H9 (cell line): ENCODE measurements at regions not wholly inside any gene's neighbourhood (a gene's known extent, or its start where the extent isn't known, plus 50 kb on each side); places are given as distances from the start of the nearest gene placed in this dataset.
"Not testable (repeated sequence)": the region's sequence is repeated elsewhere in the genome, so short reads cannot be mapped to it uniquely, and the experiment has no call there.

Source experiments
- DNase-seq: peaks from one replicate; pipeline ENCODE4 v3.0.0-alpha.2; 2017
- H2AFZ ChIP-seq: one replicate; pipeline ENCODE4 v1.6.1; 2013; ENCODE audit warnings: mild to moderate bottlenecking, low read length, control low read depth, moderate library complexity
- H2AK5ac ChIP-seq: 2 replicates; pipeline ENCODE4 v1.6.1; 2013; ENCODE audit warnings: low read length, control low read depth, mixed read lengths; ENCODE audit not compliant: insufficient read length
- H2BK120ac ChIP-seq: one replicate; pipeline ENCODE4 v1.6.1; 2013; ENCODE audit warnings: low read depth, mild to moderate bottlenecking, low read length, control low read depth, inconsistent platforms; ENCODE audit not compliant: poor library complexity, severe bottlenecking
- H2BK12ac ChIP-seq: 2 replicates; pipeline ENCODE4 v1.6.1; 2013; ENCODE audit warnings: low read length, control low read depth, mixed read lengths, low read depth; ENCODE audit not compliant: insufficient read length
- H2BK15ac ChIP-seq: 2 replicates; pipeline ENCODE4 v1.6.1; 2013; ENCODE audit warnings: low read depth, low read length, control low read depth
- H2BK20ac ChIP-seq: one replicate; pipeline ENCODE4 v1.6.1; 2013; ENCODE audit warnings: low read depth, mild to moderate bottlenecking, low read length, control low read depth, inconsistent platforms; ENCODE audit not compliant: poor library complexity, severe bottlenecking
- H2BK5ac ChIP-seq: 2 replicates; pipeline ENCODE4 v1.6.1; 2013; ENCODE audit warnings: low read length, control low read depth, mixed read lengths; ENCODE audit not compliant: insufficient read length
- H3K14ac ChIP-seq: 2 replicates; pipeline ENCODE4 v1.6.1; 2013; ENCODE audit warnings: low read length, control low read depth; ENCODE audit not compliant: insufficient read depth
- H3K18ac ChIP-seq: 2 replicates; pipeline ENCODE4 v1.6.1; 2013; ENCODE audit warnings: low read depth, mild to moderate bottlenecking, mixed read lengths, low read length, control low read depth; ENCODE audit not compliant: insufficient read length
- H3K23ac ChIP-seq: 2 replicates; pipeline ENCODE4 v1.6.1; 2013; ENCODE audit warnings: low read length, control low read depth, mixed read lengths, low read depth; ENCODE audit not compliant: insufficient read length
- H3K23me2 ChIP-seq: 2 replicates; pipeline ENCODE4 v1.6.1; 2013; ENCODE audit warnings: low read depth, mild to moderate bottlenecking, mixed read lengths, low read length, control low read depth; ENCODE audit not compliant: insufficient read length, poor library complexity, severe bottlenecking
- H3K27ac ChIP-seq: 2 replicates; pipeline ENCODE4 v1.5.1; 2013; ENCODE audit warnings: low read length, control low read depth, mixed read lengths, low read depth; ENCODE audit not compliant: insufficient read length
- H3K27me3 ChIP-seq: 2 replicates; pipeline ENCODE4 v1.6.1; 2013; ENCODE audit warnings: low read length, control low read depth, inconsistent platforms; ENCODE audit not compliant: insufficient read depth
- H3K4ac ChIP-seq: 2 replicates; pipeline ENCODE4 v1.6.1; 2013; ENCODE audit warnings: low read depth, mild to moderate bottlenecking, control low read depth, inconsistent platforms, low read length, moderate library complexity
- H3K4me1 ChIP-seq: 2 replicates; pipeline ENCODE4 v1.6.1; 2013; ENCODE audit warnings: low read length, control low read depth, inconsistent platforms; ENCODE audit not compliant: insufficient read depth
- H3K4me2 ChIP-seq: 2 replicates; pipeline ENCODE4 v1.6.1; 2013; ENCODE audit warnings: low read length, control low read depth, mixed read lengths; ENCODE audit not compliant: insufficient read length, insufficient read depth
- H3K56ac ChIP-seq: 2 replicates; pipeline ENCODE4 v1.6.1; 2013; ENCODE audit warnings: low read depth, mild to moderate bottlenecking, mixed read lengths, low read length, control low read depth; ENCODE audit not compliant: insufficient read length
- H3K79me1 ChIP-seq: 2 replicates; pipeline ENCODE4 v1.6.1; 2013; ENCODE audit warnings: low read depth, mild to moderate bottlenecking, moderate library complexity, low read length, control low read depth, inconsistent platforms; ENCODE audit not compliant: insufficient read depth, poor library complexity, severe bottlenecking
- H3K79me2 ChIP-seq: 2 replicates; pipeline ENCODE4 v1.6.1; 2013; ENCODE audit warnings: low read length, control low read depth, inconsistent platforms; ENCODE audit not compliant: insufficient read depth
- H3K9ac ChIP-seq: 2 replicates; pipeline ENCODE4 v1.6.1; 2013; ENCODE audit warnings: low read length, control low read depth, mixed read lengths; ENCODE audit not compliant: insufficient read length; ENCODE audit errors: extremely low read depth
- H3K9me3 ChIP-seq: one replicate; pipeline ENCODE4 v1.6.1; 2013; ENCODE audit warnings: low read depth, low read length, inconsistent platforms; ENCODE audit not compliant: control insufficient read depth
- H3T11ph ChIP-seq: one replicate; pipeline ENCODE4 v1.6.1; 2013; ENCODE audit warnings: mild to moderate bottlenecking, low read length, control low read depth, inconsistent platforms
- H4K20me1 ChIP-seq: one replicate; pipeline ENCODE4 v1.6.1; 2013; ENCODE audit not compliant: control insufficient read depth, insufficient read length, insufficient read depth
- H4K5ac ChIP-seq: 2 replicates; pipeline ENCODE4 v1.6.1; 2013; ENCODE audit warnings: low read depth, mild to moderate bottlenecking, mixed read lengths, low read length, control low read depth; ENCODE audit not compliant: insufficient read length
- H4K8ac ChIP-seq: replicated peaks from 2 replicates; pipeline ENCODE4 v1.6.1; 2013; ENCODE audit warnings: low read length, control low read depth, mixed read lengths, low read depth; ENCODE audit not compliant: insufficient read length
- H4K91ac ChIP-seq: 2 replicates; pipeline ENCODE4 v1.6.1; 2013; ENCODE audit warnings: low read depth, mild to moderate bottlenecking, moderate library complexity, mixed read lengths, low read length, control low read depth; ENCODE audit not compliant: insufficient read length
- H3K27ac Mint-ChIP-seq, 3 experiments: 2 replicates in 2 of 3; 3 replicates in 1 of 3; pipeline ENCODE4 v1.8.0; 2020 to 2021; ENCODE audit warnings: mixed read lengths in 3 of 3, mild to moderate bottlenecking in 1 of 3, moderate library complexity in 1 of 3
- H3K27me3 Mint-ChIP-seq: 2 replicates; pipeline ENCODE4 v1.8.0; 2021; ENCODE audit warnings: low read depth, mild to moderate bottlenecking, moderate library complexity, mixed read lengths
- H3K36me3 Mint-ChIP-seq, 3 experiments: 2 replicates in 2 of 3; 3 replicates in 1 of 3; pipeline ENCODE4 v1.8.0; 2020 to 2021; ENCODE audit warnings: low read depth in 3 of 3, mixed read lengths in 3 of 3; ENCODE audit not compliant: insufficient read depth in 1 of 3
- H3K4me1 Mint-ChIP-seq, 2 experiments: 2 replicates each; pipeline ENCODE4 v1.8.0; 2020; ENCODE audit warnings: mixed read lengths in 2 of 2
- H3K4me3 Mint-ChIP-seq, 2 experiments: 2 replicates in 1 of 2; 3 replicates in 1 of 2; pipeline ENCODE4 v1.8.0; 2020 to 2021; ENCODE audit warnings: mild to moderate bottlenecking in 2 of 2, mixed read lengths in 2 of 2, moderate library complexity in 1 of 2
- H3K9me3 Mint-ChIP-seq, 2 experiments: 2 replicates in 1 of 2; 3 replicates in 1 of 2; pipeline ENCODE4 v1.8.0; 2020; ENCODE audit warnings: mild to moderate bottlenecking in 2 of 2, mixed read lengths in 2 of 2, moderate library complexity in 1 of 2
- WGBS: extraction: QIAGEN DNeasy Blood & Tissue Kit; methylation state at CpG from one replicate; pipeline ENCODE4 v1.1.7; 2013; ENCODE audit warnings: missing lambda C conversion rate, low lambda C conversion rate, mixed read lengths; ENCODE audit not compliant: insufficient read length; ENCODE audit errors: extremely low coverage; 5-methylcytosine and 5-hydroxymethylcytosine counted together
- TF ChIP-seq, protein P1 (sequence below): fragments of 200-600 bp; sonication (generic); conservative IDR thresholded peaks from 3 replicates; pipeline ENCODE4 v1.8.0; 2021; ENCODE audit warnings: antibody characterized with exemption, mild to moderate bottlenecking

DNA sequence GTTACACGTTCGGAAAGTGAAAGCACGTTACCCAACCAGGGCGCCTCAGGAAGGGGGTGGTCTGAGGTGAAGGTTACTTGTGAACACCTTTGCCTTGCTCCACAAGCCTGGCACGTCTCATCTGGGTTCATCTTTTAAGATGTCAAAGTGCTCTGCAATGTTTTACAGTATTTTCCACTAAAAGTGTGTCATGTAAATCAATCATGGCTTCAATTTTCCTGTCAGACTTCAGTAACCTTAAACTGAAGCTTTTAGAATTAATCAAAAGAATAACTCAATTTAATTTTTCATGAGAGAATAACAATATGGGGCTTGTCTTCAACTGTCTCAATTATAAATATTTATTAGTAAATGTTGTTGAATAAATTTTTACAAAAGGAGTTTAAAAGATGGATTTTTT is 93.3 kb upstream of the FANCL start:
- H2BK12ac ChIP-seq, result no peak overlapping the region
- WGBS, result no CpG with 5 or more reads among the region's 5 CpGs
- no peak overlapping the region for H2BK120ac ChIP-seq

DNA sequence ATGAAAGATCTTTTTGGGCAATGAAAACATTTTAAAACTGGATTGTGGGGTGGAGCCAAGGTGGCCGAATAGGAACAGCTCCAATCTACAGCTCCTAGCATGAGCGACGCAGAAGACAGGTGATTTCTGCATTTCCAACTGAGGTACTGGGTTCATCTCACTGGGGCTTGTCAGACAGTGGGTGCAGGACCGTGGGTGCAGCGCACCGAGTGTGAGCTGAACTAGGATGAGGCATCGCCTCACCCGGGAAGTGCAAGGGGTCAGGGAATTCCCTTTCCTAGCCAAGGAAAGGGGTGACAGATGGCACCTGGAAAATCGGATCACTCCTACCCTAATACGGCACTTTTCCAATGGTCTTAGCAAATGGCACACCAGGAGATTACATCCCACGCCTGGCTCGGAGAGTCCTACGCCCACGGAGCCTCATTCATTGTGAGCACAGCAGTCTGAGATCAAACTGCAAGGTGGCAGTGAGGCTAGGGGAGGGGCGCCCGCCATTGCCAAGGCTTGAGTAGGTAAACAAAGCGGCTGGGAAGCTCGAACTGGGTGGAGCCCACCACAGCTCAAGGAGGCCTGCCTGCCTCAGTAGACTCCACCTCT is 84.3 kb upstream of the FANCL start:
- not testable (repeated sequence) for H2BK120ac ChIP-seq, H3K4ac ChIP-seq, H3K4me2 ChIP-seq, H2AK5ac ChIP-seq, H2BK12ac ChIP-seq, H3K18ac ChIP-seq, H3K79me1 ChIP-seq, H3K14ac ChIP-seq, H3K4me1 ChIP-seq, H4K91ac ChIP-seq, H2AFZ ChIP-seq, H3K27me3 ChIP-seq, H2BK5ac ChIP-seq, H3K23me2 ChIP-seq, H3K27ac ChIP-seq, H3K23ac ChIP-seq, H3K9ac ChIP-seq, H3T11ph ChIP-seq, DNase-seq, H4K8ac ChIP-seq, H2BK15ac ChIP-seq, H3K79me2 ChIP-seq, H3K56ac ChIP-seq, H3K4me1 Mint-ChIP-seq, H3K4me3 Mint-ChIP-seq, H3K27me3 Mint-ChIP-seq, H3K36me3 Mint-ChIP-seq, H2BK20ac ChIP-seq, H3K9me3 ChIP-seq, H4K5ac ChIP-seq, H4K20me1 ChIP-seq
- Mint-ChIP-seq H3K27ac (peak overlapping the region in 2 of 3 experiments; percentile 39 to 85; a peak in 2 of 7 replicates), H3K9me3 (peaks cover 8 to 10% of the 10 kb centered on the region in 2 experiments; a peak in 3 of 5 replicates)
- no CpG with 5 or more reads among the region's 18 CpGs for WGBS

More for the DNA sequence above, 93.3 kb upstream of the FANCL start:
- no peak overlapping the region for H3K56ac ChIP-seq
- H3K14ac ChIP-seq, result no peak overlapping the region
- no peak overlapping the region for H4K91ac ChIP-seq
- H3K18ac ChIP-seq, result no peak overlapping the region
- H3K27me3 Mint-ChIP-seq, result no peaks in the 10 kb centered on the region
- H3K9me3 Mint-ChIP-seq, result no peaks in the 10 kb centered on the region
- peak overlapping the region; percentile 56 for H2AFZ ChIP-seq
- H3K4ac ChIP-seq, result no peak overlapping the region
- H3K4me1 Mint-ChIP-seq, result 0 out of 4 replicates have a peak, but pooled peaks cover 0 to 2% of the 10 kb centered on the region in 2 experiments
- H4K8ac ChIP-seq, result no peak overlapping the region
- TF ChIP-seq, protein P1, sequence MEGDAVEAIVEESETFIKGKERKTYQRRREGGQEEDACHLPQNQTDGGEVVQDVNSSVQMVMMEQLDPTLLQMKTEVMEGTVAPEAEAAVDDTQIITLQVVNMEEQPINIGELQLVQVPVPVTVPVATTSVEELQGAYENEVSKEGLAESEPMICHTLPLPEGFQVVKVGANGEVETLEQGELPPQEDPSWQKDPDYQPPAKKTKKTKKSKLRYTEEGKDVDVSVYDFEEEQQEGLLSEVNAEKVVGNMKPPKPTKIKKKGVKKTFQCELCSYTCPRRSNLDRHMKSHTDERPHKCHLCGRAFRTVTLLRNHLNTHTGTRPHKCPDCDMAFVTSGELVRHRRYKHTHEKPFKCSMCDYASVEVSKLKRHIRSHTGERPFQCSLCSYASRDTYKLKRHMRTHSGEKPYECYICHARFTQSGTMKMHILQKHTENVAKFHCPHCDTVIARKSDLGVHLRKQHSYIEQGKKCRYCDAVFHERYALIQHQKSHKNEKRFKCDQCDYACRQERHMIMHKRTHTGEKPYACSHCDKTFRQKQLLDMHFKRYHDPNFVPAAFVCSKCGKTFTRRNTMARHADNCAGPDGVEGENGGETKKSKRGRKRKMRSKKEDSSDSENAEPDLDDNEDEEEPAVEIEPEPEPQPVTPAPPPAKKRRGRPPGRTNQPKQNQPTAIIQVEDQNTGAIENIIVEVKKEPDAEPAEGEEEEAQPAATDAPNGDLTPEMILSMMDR, result no peak
- H3K9ac ChIP-seq, result no peak overlapping the region
- H2BK15ac ChIP-seq, result no peak overlapping the region
- H3K4me1 ChIP-seq, result no peaks in the 10 kb centered on the region
- no peak overlapping the region for H3K4me2 ChIP-seq
- H3K23ac ChIP-seq, result no peak overlapping the region
- H4K20me1 ChIP-seq, result no peaks in the 10 kb centered on the region
- H3K23me2 ChIP-seq, result no peaks in the 10 kb centered on the region
- no peak overlapping the region for H3T11ph ChIP-seq
- H3K27me3 ChIP-seq, result no peaks in the 10 kb centered on the region
- H3K27ac Mint-ChIP-seq, result no peak overlapping the region
- H2AK5ac ChIP-seq, result no peak overlapping the region
- no peak overlapping the region for H3K27ac ChIP-seq
- H4K5ac ChIP-seq, result no peak overlapping the region
- no peak for DNase-seq
- no peak overlapping the region for H2BK5ac ChIP-seq
- H3K4me3 Mint-ChIP-seq, result no peak overlapping the region
- H3K79me2 ChIP-seq, result no peaks in the 10 kb centered on the region
- H2BK20ac ChIP-seq, result no peak overlapping the region
- H3K9me3 ChIP-seq, result no peaks in the 10 kb centered on the region
- H3K36me3 Mint-ChIP-seq, result no peaks in the 10 kb centered on the region
- no peaks in the 10 kb centered on the region for H3K79me1 ChIP-seq
